ENCODE measurements at regions not wholly inside any gene's neighbourhood (a gene's known extent, or its start where the extent isn't known, plus 50 kb on each side); places are given as distances from the start of the nearest gene placed in this dataset.

DNA sequence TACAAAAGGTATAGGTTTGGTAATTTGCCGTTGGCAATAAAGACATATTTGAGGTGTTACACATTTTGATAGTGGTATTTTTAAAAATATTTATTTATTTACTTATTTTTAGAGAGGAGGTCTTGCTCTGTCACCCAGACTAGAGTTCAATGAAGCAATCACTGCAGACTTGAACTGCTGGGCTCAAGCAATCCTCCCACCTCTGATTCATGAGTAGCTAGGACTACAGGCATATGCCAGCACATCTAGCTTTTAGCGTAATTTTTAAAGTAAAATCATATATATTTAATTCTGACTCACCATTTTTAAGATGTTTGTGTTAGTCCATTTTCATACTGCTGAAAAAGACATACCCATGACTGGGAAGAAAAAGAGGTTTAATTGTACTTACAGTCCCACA, 1974.3 kb downstream of the EFNA5 start:
- peaks cover 9 to 14% of the 10 kb centered on the region in 2 donors for H3K9me3 Mint-ChIP-seq
- no peaks in the 10 kb centered on the region for H3K4me1 Mint-ChIP-seq
- no peaks in the 10 kb centered on the region for H3K27me3 Mint-ChIP-seq (ENCODE audit: low read depth in 2 of 2)
- peaks cover 5% of the 10 kb centered on the region for H3K36me3 Mint-ChIP-seq
- TF ChIP-seq, protein P1, sequence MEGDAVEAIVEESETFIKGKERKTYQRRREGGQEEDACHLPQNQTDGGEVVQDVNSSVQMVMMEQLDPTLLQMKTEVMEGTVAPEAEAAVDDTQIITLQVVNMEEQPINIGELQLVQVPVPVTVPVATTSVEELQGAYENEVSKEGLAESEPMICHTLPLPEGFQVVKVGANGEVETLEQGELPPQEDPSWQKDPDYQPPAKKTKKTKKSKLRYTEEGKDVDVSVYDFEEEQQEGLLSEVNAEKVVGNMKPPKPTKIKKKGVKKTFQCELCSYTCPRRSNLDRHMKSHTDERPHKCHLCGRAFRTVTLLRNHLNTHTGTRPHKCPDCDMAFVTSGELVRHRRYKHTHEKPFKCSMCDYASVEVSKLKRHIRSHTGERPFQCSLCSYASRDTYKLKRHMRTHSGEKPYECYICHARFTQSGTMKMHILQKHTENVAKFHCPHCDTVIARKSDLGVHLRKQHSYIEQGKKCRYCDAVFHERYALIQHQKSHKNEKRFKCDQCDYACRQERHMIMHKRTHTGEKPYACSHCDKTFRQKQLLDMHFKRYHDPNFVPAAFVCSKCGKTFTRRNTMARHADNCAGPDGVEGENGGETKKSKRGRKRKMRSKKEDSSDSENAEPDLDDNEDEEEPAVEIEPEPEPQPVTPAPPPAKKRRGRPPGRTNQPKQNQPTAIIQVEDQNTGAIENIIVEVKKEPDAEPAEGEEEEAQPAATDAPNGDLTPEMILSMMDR (IDR thresholded peaks at IDR 0.05) = no peak
- intact Hi-C loops (cut with micrococcal nuclease) = no loop called here
- no peaks in the 10 kb centered on the region for H3K4me1 ChIP-seq (ENCODE audit: control insufficient read depth, insufficient read depth, low read length)
- no peak overlapping the region for H3K4me3 ChIP-seq (ENCODE audit: low read length)
- no CpG with 5 or more reads among the region's 2 CpGs for WGBS (ENCODE audit: insufficient coverage)
- no peak for DNase-seq
- H3K27ac ChIP-seq (ENCODE audit: low read length) = no peak overlapping the region
- H3K27ac Mint-ChIP-seq = no peak overlapping the region
- no peak overlapping the region for H3K4me3 Mint-ChIP-seq
- no peaks in the 10 kb centered on the region for H3K27me3 ChIP-seq (ENCODE audit: control insufficient read depth, insufficient read depth, low read length)
- H3K36me3 ChIP-seq (ENCODE audit: control insufficient read depth, insufficient read depth, low read length) = no peaks in the 10 kb centered on the region
- peaks cover 8% of the 10 kb centered on the region for H3K9me3 ChIP-seq (ENCODE audit: control insufficient read depth, insufficient read depth, low read length)
- ATAC-seq = no peak

DNA sequence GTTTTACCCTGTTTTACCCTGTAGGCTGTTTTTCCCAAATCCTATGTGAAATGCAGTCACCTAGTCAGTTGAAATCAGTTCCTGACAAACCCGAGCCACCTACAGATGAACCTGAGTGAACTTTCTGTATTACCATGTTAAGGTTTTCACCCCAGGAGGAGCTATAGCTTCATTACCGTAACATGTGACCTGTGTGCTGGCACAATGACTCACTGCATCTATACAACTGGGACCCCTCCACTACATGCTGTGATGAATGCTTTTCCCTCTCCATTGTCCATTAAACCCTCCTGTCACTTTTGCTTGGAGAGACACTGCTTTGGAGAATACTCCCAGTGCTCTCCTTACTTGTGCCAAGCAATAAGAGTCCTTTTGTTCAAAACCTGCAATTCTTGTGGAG, 1974.8 kb downstream of the EFNA5 start:
- H3K4me3 Mint-ChIP-seq = no peak overlapping the region

DNA sequence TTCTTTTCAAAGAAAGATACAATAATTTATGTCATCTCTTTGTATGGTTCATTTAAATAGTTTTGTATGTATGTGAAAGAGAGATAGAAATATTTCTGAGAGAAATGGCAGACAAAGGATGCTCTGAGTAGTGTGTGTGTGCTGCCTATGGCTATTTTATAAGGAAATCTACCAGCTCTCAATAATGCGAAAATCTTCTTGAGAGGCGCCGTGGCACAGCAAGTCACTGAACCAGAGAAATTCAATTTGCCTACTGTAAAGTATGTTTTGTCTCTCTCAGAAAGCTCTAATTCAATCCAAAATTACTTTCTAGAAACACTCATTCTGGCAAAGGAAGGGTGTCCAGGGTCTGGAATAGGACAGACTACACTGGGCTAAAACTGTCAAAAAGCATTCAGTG, 1981.1 kb downstream of the EFNA5 start:
- Mint-ChIP-seq H3K27ac (no peak overlapping the region), H3K9me3 (peaks cover 5 to 7% of the 10 kb centered on the region in 2 donors), H3K27me3 (ENCODE audit: low read depth in 2 of 2) (no peaks in the 10 kb centered on the region), H3K4me1 (no peaks in the 10 kb centered on the region), H3K4me3 (no peak overlapping the region), H3K36me3 (no peaks in the 10 kb centered on the region)
- Histone ChIP-seq H3K27ac (ENCODE audit: low read length) (no peak overlapping the region), H3K36me3 (ENCODE audit: control insufficient read depth, insufficient read depth, low read length) (no peaks in the 10 kb centered on the region), H3K27me3 (ENCODE audit: control insufficient read depth, insufficient read depth, low read length) (no peaks in the 10 kb centered on the region), H3K4me3 (ENCODE audit: low read length) (no peak overlapping the region), H3K9me3 (ENCODE audit: control insufficient read depth, insufficient read depth, low read length) (no peaks in the 10 kb centered on the region), H3K4me1 (ENCODE audit: control insufficient read depth, insufficient read depth, low read length) (no peaks in the 10 kb centered on the region)
- TF ChIP-seq, protein P1 (IDR thresholded peaks at IDR 0.05) = no peak
- no peak for DNase-seq
- WGBS (ENCODE audit: insufficient coverage) = 96% methylated on average over 3 of the region's 3 CpGs
- no peak for ATAC-seq
- intact Hi-C loops (cut with micrococcal nuclease) = no loop called here

More for the DNA sequence above, 1974.8 kb downstream of the EFNA5 start:
- peaks cover 5% of the 10 kb centered on the region for H3K9me3 ChIP-seq (ENCODE audit: control insufficient read depth, insufficient read depth, low read length)
- Mint-ChIP-seq H3K27me3 (ENCODE audit: low read depth in 2 of 2) (no peaks in the 10 kb centered on the region), H3K36me3 (peaks cover 5% of the 10 kb centered on the region), H3K4me1 (no peaks in the 10 kb centered on the region), H3K9me3 (peaks cover 7 to 12% of the 10 kb centered on the region in 2 donors), H3K27ac (no peak overlapping the region)
- DNase-seq = no peak
- no peak overlapping the region for H3K27ac ChIP-seq (ENCODE audit: low read length)
- ATAC-seq = no peak
- intact Hi-C loops (cut with micrococcal nuclease) = no loop called here
- H3K36me3 ChIP-seq (ENCODE audit: control insufficient read depth, insufficient read depth, low read length) = no peaks in the 10 kb centered on the region
- TF ChIP-seq, protein P1 (IDR thresholded peaks at IDR 0.05) = no peak
- no peaks in the 10 kb centered on the region for H3K4me1 ChIP-seq (ENCODE audit: control insufficient read depth, insufficient read depth, low read length)
- H3K4me3 ChIP-seq (ENCODE audit: low read length) = no peak overlapping the region
- no peaks in the 10 kb centered on the region for H3K27me3 ChIP-seq (ENCODE audit: control insufficient read depth, insufficient read depth, low read length)
- WGBS (ENCODE audit: insufficient coverage) = 76% methylated on average over 2 of the region's 2 CpGs

DNA sequence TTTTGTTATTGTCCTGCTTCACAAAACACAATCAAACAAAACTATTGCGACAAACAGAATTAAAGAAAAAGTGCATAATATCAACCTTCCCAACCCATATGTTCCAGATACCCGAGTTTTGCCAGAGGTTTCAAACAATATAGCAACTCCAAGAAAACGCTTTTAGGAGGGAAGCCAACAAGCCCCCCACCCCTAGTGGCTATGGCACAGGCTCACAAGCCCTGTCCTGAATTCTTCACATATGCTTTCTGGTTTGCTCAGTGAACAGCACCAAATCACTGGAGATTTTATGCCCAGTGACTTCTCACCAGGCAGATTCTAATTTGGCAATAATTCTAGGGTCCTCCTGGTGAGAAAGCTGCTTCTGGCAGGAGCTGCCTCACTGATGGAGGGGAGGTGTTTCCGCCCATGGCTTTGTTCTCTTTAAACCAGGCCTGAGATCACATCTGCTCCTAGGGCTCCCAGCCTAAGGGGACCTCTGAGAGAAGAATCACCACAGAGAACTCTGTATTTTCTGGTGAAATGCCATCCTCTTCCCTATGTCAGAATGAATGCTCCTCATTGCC, 1982.4 kb downstream of the EFNA5 start:
- Mint-ChIP-seq H3K4me1 (no peaks in the 10 kb centered on the region), H3K27me3 (ENCODE audit: low read depth in 2 of 2) (no peaks in the 10 kb centered on the region), H3K4me3 (no peak overlapping the region), H3K9me3 (peaks cover 4 to 6% of the 10 kb centered on the region in 2 donors), H3K27ac (no peak overlapping the region), H3K36me3 (no peaks in the 10 kb centered on the region)
- intact Hi-C loops (cut with micrococcal nuclease) = no loop called here
- Histone ChIP-seq H3K4me3 (ENCODE audit: low read length) (no peak overlapping the region), H3K9me3 (ENCODE audit: control insufficient read depth, insufficient read depth, low read length) (no peaks in the 10 kb centered on the region), H3K4me1 (ENCODE audit: control insufficient read depth, insufficient read depth, low read length) (no peaks in the 10 kb centered on the region), H3K36me3 (ENCODE audit: control insufficient read depth, insufficient read depth, low read length) (no peaks in the 10 kb centered on the region), H3K27me3 (ENCODE audit: control insufficient read depth, insufficient read depth, low read length) (no peaks in the 10 kb centered on the region), H3K27ac (ENCODE audit: low read length) (no peak overlapping the region)
- 70% methylated on average over 4 of the region's 4 CpGs for WGBS (ENCODE audit: insufficient coverage)
- DNase-seq (no peak), ATAC-seq (no peak)
- TF ChIP-seq, protein P1 (IDR thresholded peaks at IDR 0.05) = no peak

All from natural killer cell (primary cell).